SHP77 (cell line): ENCODE measurements at regions not wholly inside any gene's neighbourhood (a gene's known extent, or its start where the extent isn't known, plus 50 kb on each side); places are given as distances from the start of the nearest gene placed in this dataset.
"Not testable (repeated sequence)": the region's sequence is repeated elsewhere in the genome, so short reads cannot be mapped to it uniquely, and the experiment has no call there.

ENCODE experiments used
- DNase-seq, 2 experiments: peaks; one replicate each; lab custom pipeline; 2025; lab: John Stamatoyannopoulos, UW

DNA sequence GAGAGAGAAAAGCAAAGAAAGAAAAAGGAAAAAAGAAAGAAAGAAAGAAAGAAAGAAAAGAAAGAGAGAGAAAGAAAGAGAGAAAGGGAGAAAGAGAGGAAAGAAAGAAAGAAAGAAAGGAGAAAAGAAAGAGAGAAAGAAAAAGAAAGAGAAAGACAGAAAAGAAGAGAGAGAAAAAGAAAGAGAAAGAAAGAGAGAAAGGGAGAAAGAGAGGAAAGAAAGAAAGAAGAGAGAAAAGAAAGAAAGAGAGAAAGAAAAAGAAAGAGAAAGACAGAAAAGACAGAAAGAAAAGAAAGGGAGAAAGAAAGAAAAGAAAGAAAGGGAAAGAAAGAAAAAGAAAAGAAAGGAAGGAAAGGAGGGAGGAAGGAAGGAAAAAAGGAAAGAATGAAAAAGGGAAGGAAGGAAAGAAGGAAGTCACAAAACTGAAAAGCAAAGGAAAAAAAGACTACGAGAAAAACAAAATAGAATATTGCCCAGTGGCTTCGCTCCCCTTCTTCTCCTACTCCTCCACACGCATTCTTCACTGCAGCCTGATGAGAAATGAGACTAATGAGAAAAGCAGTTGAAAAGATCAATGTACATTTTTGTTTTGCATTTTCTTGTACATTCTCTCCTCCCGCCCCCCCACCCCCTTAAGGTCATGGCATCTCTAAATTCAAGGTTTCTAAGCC, 170.0 kb downstream of the SOD2 start:
- DNase-seq, result no peak

DNA sequence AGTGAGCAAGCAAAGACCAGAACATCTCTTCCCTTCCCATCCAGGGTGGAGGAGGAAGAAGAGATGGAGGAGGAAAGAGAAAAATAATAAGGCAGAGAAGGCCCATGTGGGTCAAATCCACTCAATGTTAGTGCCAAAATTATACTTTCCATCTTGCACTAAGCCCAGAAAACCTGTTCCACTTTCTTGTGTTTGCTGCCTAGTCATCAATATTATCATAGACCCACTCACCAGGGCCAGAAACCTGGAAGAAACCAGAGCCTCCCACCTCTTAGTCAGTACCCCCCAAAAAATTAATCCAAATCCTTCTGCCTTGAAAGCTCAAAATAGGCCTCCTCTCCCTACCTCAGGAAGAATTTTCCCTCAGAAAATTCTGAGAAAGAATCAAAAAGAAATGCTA, 171.1 kb downstream of the SOD2 start:
- no peak for DNase-seq

DNA sequence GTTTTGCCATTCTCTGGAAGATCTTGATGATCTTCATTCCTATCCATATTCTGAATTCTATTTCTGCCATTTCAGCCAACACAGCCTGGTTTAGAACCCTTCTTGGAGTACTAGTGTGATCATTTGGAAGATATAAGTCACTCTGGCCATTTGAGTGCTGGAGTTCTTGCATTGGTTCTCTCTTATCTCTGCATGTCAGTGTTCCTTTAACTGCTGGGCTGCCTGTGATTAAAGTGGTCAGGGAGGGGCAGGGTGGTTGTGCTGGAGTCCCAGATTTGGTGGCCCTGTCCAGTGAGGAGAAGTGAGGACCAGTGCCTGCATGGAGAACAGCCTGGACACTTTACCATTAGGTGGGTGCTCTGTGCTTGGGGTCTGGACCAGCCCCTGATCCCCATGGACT, 173.0 kb downstream of the SOD2 start:
- no peak for DNase-seq

DNA sequence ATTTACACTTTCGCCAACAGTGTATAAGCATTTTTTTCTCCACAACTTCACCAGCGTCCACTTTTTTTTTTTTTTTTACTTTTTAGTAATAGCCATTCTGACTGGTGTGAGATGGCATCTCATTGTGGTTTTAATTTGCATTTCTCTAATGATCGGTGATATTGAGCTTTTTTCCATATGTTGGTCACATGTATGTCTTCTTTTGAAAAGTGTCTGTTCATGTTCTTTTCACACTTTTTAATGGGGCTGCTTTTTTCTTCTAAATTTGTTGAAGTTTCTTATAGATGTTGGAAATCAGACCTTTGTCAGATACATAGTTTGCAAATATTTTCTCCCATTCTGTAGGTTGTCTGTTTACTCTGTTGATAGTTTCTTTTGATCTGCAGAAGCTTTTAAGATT, 177.2 kb downstream of the SOD2 start:
- DNase-seq, result not testable (repeated sequence)

GRCh38 chr6:159513914-159514313, 179.1 kb downstream of the SOD2 start:
- DNase-seq, result no peak

- DNase-seq, result no peak
These were observed 179.8 kb downstream of the SOD2 start for GRCh38 chr6:159513074-159513720.

GRCh38 chr6:159512571-159512970, 180.5 kb downstream of the SOD2 start:
- no peak for DNase-seq

DNA sequence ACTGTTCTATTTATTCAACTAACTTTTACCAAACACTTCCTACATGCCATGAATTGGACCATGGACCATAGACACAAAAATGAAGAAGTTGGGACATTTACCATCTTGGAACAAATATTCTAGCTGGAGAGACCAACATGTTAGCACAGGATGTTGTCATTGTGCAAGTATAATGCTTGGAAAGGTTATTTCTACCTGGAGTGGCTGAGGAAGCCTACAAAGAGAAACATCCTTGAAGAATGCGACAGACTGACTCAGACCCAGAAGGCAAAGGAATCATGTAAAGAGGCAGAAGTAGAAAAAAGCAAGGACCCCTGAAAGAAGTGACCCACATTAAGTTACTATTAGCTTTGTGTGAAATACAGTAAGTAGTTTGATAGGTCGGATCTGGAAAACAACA, 180.9 kb downstream of the SOD2 start:
- no peak for DNase-seq

GRCh38 chr6:159510141-159510540, 182.9 kb downstream of the SOD2 start:
- DNase-seq, result no peak

GRCh38 chr6:159508931-159509330, 184.1 kb downstream of the SOD2 start:
- no peak for DNase-seq

DNA sequence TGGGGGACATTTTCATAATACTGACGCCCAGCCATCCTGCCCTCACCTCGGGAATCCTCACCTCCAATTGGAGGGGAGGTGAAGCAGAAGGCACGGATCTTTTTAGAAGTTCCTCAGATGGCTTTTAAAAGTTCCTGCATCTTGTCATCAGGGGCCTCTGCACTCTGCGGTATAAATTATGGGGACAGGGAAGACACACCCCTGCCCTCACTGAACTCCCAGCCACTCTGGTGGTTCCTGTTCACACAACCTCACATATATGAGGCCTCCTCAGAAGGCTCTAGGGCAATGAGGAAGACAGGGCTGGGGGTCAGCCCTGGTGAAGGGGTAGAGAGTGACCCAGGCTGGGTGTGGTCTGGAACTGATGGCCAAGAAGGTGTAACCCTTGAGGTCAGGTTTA, 187.0 kb downstream of the SOD2 start:
- DNase-seq, result no peak

DNA sequence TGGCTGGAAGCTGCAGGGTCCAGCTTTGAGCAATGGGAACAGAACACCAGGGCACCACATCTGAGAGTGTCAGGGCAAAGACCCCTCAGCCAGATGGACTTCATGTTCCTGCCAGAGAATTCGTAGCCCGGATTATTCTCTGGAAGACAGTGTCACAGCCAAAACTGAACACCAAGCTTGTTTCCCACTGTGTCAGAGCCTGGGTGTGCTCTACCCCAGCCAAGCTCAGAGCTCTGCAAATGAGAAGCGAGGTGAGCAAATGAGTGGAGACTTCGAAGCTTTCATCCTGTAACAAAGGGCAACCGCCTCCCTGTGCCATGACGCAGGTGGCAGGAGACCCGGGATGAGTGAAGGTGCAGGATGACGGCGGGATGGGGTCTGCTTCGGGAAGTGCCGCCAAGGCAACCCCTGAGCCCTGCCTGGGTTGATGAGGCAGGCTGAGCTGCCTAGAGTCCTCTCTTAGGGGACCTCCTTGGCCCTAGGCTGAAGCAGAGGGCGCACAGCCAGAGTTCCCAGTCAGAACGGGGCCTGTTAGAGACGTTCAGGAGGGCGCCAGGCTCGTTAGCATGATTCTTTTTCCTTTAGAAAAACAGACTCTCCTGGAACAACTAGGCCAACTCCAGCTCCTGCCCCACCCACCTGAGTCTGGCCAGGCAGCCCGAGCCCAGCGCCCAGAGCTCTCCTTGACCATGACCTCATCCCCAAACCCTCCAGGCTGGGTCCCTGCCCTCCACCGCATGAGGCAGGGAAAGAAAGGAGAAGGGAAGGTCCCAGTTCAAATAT, 187.7 kb downstream of the SOD2 start:
- DNase-seq, result no peak

DNA sequence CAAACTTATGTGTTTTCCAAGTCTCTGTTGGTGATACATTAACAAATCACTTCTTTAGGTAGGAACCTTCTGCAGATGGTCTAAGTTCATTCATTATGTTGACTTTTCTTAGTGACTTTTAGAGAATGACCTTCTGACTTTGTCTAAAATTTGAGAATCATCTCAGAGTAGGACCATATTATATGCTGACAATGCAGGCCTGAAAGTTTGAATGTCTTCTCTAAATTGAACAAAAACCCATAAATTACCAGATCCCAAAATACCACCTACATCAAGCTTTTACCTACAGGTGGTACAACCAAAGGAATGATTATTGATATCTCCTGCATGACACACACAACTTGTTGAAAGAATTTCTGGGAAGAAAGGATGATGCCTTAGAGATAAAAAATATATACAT, 191.5 kb downstream of the SOD2 start:
- DNase-seq, result no peak

- DNase-seq, result no peak
These were observed 194.0 kb downstream of the SOD2 start for GRCh38 chr6:159499034-159499433.

- DNase-seq, result no peak
These were observed 198.5 kb downstream of the SOD2 start for GRCh38 chr6:159494586-159494972.

DNA sequence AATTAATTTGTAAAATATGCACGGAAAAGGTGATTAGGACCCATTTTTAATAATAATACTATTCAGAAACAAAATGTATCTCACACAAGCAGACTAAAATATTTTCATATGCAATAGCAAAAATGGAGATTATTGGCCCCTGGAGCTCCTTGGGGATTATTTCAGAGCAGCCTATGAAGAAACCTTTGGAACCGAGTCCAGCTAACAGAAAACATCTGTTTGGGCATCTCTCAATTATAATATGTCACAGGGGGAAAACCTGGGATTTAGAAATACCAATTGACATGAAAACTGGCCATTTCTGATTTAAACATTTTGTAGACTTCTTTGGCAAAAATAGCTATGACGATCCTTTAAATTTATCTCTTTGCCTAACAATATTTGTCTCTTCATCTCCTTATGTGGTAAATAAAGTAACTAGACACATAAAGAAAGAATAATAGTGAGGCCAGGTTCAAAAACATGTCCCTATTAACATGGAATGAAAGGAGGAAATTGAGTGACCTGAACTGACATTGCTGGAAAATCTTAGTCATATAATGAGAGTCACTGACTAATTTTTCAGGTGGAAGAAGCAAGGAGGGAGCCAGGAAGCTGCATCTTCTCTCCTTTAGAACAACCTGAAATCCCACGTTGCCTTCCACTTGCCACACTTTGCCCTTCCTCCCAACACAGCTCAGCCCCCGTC, 199.0 kb downstream of the SOD2 start:
- no peak for DNase-seq

DNA sequence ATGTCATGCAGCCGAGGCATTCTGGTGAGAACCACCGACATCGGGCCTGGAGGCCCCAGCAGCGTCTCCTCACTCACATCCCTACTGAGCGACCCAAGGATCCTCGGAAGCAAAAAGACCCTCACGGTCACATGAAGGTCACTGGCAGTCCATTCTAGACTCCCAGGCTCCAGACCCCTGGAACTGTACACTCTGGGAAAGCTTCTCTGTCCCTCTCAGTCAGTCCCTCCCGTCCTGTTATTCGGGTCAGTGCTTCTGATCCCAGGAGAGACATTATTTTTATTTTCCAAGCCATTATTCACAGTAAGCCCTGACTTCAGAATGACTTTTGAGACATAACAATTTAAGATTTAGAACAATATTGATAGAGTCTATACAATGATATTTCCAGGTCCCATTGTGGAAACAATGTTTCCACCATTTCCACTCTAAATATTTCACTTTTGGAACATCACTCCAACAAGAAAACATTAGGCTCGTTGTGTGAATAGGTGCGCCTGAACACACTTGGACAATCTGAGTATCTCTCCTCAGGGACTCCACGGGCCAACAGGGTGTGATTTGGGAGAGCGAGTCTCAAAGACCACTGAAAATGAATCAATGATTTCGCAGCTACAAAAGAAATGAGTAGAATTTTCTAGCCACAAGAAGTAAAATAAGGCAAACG, 199.7 kb downstream of the SOD2 start:
- no peak for DNase-seq

GRCh38 chr6:159490298-159490937, 202.6 kb downstream of the SOD2 start:
- DNase-seq, result no peak

GRCh38 chr6:159487636-159488035, 205.4 kb downstream of the SOD2 start:
- no peak for DNase-seq

GRCh38 chr6:159483259-159483658, 209.8 kb downstream of the SOD2 start:
- no peak for DNase-seq

- DNase-seq, result no peak
These were observed 211.1 kb downstream of the SOD2 start for GRCh38 chr6:159481897-159482296.

DNA sequence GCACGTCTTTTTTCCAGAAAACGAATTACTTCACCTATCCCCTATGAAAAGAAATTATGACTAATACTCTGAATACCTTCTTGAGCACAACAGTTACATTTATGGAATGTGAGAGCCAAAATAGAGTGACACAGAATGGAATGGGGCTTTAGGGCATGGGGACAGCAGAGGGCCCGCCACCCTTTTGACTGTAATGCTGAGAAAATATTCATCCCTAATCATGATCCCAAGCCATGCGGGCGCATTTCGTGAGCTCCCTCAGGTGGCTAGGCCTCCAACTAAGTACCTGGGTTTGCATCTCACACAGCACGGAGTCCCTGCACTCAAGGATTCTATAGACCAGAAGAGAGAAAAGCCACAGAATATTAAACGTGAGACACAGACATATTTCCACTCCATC, 212.6 kb downstream of the SOD2 start:
- DNase-seq, result no peak
